Caco-2 (cell line): ENCODE measurements at regions not wholly inside any gene's neighbourhood (a gene's known extent, or its start where the extent isn't known, plus 50 kb on each side); places are given as distances from the start of the nearest gene placed in this dataset.

Experiments
- BruUV-seq: library from RNA; stranded (reverse); fragments of 400-500 nt; replicated peaks from 2 replicates; lab custom pipeline; 2021; lab: Mats Ljungman, UMichigan
- CTCF ChIA-PET: fragments of 300-600 bp; sonication (Branson Sonifier 250); formaldehyde crosslinking; loops from one replicate; lab custom pipeline; 2022; ENCODE audit warnings: antibody characterized with exemption; lab: Charles Lee
- POLR2A ChIA-PET: fragments of 300-600 bp; sonication (Branson Sonifier 250); formaldehyde crosslinking; loops from one replicate; lab custom pipeline; 2022; ENCODE audit warnings: antibody characterized with exemption; lab: Charles Lee
- DNase-seq, 2 experiments: peaks; one replicate each; pipeline versions ENCODE4 v3.0.0 to v3.0.0-alpha.2; 2020 to 2022
- H3K27me3 ChIP-seq: replicated peaks from 2 replicates; pipeline ENCODE4 v1.6.0; 2011; ENCODE audit warnings: low read length; ENCODE audit not compliant: control insufficient read depth, insufficient read depth
- H3K36me3 ChIP-seq: 2 replicates; pipeline ENCODE4 v1.5.1; 2011; ENCODE audit warnings: low read length; ENCODE audit not compliant: control insufficient read depth, insufficient read depth
- H3K4me1 ChIP-seq: fragments of 250-450 bp; sonication (Bioruptor Pico); 2 replicates; pipeline ENCODE4 v1.5.1; 2020; ENCODE audit warnings: mild to moderate bottlenecking
- H3K4me3 ChIP-seq: 2 replicates; pipeline ENCODE4 v1.5.1; 2011; ENCODE audit warnings: low read depth, mild to moderate bottlenecking, control low read depth, low read length
- H3K9me3 ChIP-seq: fragments of 250-450 bp; sonication (Bioruptor Pico); 2 replicates; pipeline ENCODE4 v1.5.1; 2020; ENCODE audit warnings: mild to moderate bottlenecking, moderate library complexity
- H3K27ac Mint-ChIP-seq: one replicate; pipeline ENCODE4 v1.8.0; 2022; ENCODE audit warnings: mixed read lengths; ENCODE audit not compliant: unreplicated experiment
- H3K27me3 Mint-ChIP-seq: one replicate; pipeline ENCODE4 v1.8.0; 2022; ENCODE audit warnings: mixed read lengths; ENCODE audit not compliant: insufficient read depth, unreplicated experiment
- H3K36me3 Mint-ChIP-seq: one replicate; pipeline ENCODE4 v1.8.0; 2022; ENCODE audit warnings: mild to moderate bottlenecking, mixed read lengths; ENCODE audit not compliant: insufficient read depth, unreplicated experiment
- H3K4me1 Mint-ChIP-seq: one replicate; pipeline ENCODE4 v1.8.0; 2022; ENCODE audit warnings: low read depth, mixed read lengths; ENCODE audit not compliant: unreplicated experiment
- H3K4me3 Mint-ChIP-seq: one replicate; pipeline ENCODE4 v1.8.0; 2022; ENCODE audit warnings: mild to moderate bottlenecking, moderate library complexity, mixed read lengths; ENCODE audit not compliant: unreplicated experiment
- H3K9me3 Mint-ChIP-seq: one replicate; pipeline ENCODE4 v1.8.0; 2022; ENCODE audit warnings: mixed read lengths; ENCODE audit not compliant: unreplicated experiment
- CTCF ChIP-seq, 2 experiments: fragments of 200-600 bp in 1 of 2; IDR thresholded peaks; 1 replicate in 1 of 2; 2 replicates in 1 of 2; pipeline versions ENCODE4 v1.5.1 to v1.8.0; 2011 to 2022; ENCODE audit warnings: antibody characterized with exemption in 1 of 2, control low read depth in 1 of 2, inconsistent platforms in 1 of 2, low read depth in 1 of 2, low read length in 1 of 2, mild to moderate bottlenecking in 1 of 2, moderate library complexity in 1 of 2; ENCODE audit not compliant: insufficient read depth in 1 of 2, severe bottlenecking in 1 of 2, unreplicated experiment in 1 of 2
- intact Hi-C: fragments of 100-400 bp; cut with micrococcal nuclease; formaldehyde crosslinking; loops from one replicate; pipeline ENCODE4 v1.10.0; 2022; ENCODE audit not compliant: unreplicated experiment

DNA sequence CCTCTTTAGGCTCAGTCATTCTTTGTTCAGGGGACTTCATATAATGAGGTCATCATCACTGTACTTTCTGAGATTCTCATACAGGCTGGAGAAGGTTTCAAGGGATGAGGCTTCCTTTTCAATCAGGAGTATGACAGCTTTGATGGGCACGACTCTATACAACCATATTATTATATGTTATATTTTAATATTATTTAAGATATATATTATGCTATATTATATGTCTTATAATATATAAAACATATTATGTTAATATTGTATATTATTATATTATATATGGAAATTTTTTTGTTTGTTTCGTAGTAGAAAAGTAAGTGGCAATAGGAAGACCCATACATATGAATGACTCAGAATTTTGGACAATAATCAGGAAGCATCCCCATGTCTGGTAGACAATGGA lies 78.0 kb upstream of the GATA6 start:
- intact Hi-C loops, result no loop called here
- no peak for TF ChIP-seq CTCF (IDR thresholded peaks at IDR 0.05; ENCODE audit: insufficient read depth in 1 of 2, low read depth in 1 of 2, low read length in 1 of 2, severe bottlenecking in 1 of 2, unreplicated experiment in 1 of 2)
- no peaks in the 10 kb centered on the region for H3K27me3 Mint-ChIP-seq
- no peaks in the 10 kb centered on the region for H3K36me3 Mint-ChIP-seq
- Histone ChIP-seq H3K36me3 (no peaks in the 10 kb centered on the region), H3K4me1 (peaks cover 30% of the 10 kb centered on the region), H3K27me3 (no peaks in the 10 kb centered on the region), H3K9me3 (no peaks in the 10 kb centered on the region), H3K4me3 (no peak overlapping the region)
- H3K4me3 Mint-ChIP-seq, result no peak overlapping the region
- no TSS peak for BruUV-seq
- no peak overlapping the region for H3K27ac Mint-ChIP-seq
- H3K4me1 Mint-ChIP-seq, result peaks cover 50% of the 10 kb centered on the region
- no peaks in the 10 kb centered on the region for H3K9me3 Mint-ChIP-seq
- ChIA-PET POLR2A (no interaction called here), CTCF (no interaction called here)
- no peak for DNase-seq

- H3K9me3 ChIP-seq, result no peaks in the 10 kb centered on the region
- Mint-ChIP-seq H3K4me1 (peaks cover 28% of the 10 kb centered on the region), H3K27ac (peak overlapping the region; percentile 39), H3K36me3 (no peaks in the 10 kb centered on the region), H3K27me3 (no peaks in the 10 kb centered on the region), H3K9me3 (no peaks in the 10 kb centered on the region), H3K4me3 (no peak overlapping the region)
- POLR2A ChIA-PET, result interaction anchor here (0.6 kb wide), 1 partner anchor 59 kb away, joined by 3 read pairs; no protein-coding TSS in a partner anchor
- H3K4me3 ChIP-seq, result no peak overlapping the region
- TF ChIP-seq CTCF (IDR thresholded peaks at IDR 0.05; ENCODE audit: insufficient read depth in 1 of 2, low read depth in 1 of 2, low read length in 1 of 2, severe bottlenecking in 1 of 2, unreplicated experiment in 1 of 2), result no peak
- no peaks in the 10 kb centered on the region for H3K36me3 ChIP-seq
- intact Hi-C loops, result no loop called here
- no peak for DNase-seq
- no TSS peak for BruUV-seq
- peaks cover 22% of the 10 kb centered on the region for H3K4me1 ChIP-seq
- no peaks in the 10 kb centered on the region for H3K27me3 ChIP-seq
- CTCF ChIA-PET, result interaction anchor here (0.6 to 0.7 kb wide), 2 partner anchors 14 to 67 kb away, joined by 3 to 6 read pairs; no protein-coding TSS in a partner anchor
Measured at GRCh38 chr18:22093731-22094357, 75.5 kb upstream of the GATA6 start.

GRCh38 chr18:22094358-22094734 lies 75.0 kb upstream of the GATA6 start:
- H3K4me3 Mint-ChIP-seq, result no peak overlapping the region

More at GRCh38 chr18:22094358-22094734, 75.0 kb upstream of the GATA6 start:
- TF ChIP-seq CTCF (IDR thresholded peaks at IDR 0.05; ENCODE audit: insufficient read depth in 1 of 2, low read depth in 1 of 2, low read length in 1 of 2, severe bottlenecking in 1 of 2, unreplicated experiment in 1 of 2), result no peak
- Histone ChIP-seq H3K4me3 (no peak overlapping the region), H3K36me3 (no peaks in the 10 kb centered on the region), H3K27me3 (no peaks in the 10 kb centered on the region), H3K9me3 (no peaks in the 10 kb centered on the region), H3K4me1 (peaks cover 24% of the 10 kb centered on the region)
- no peaks in the 10 kb centered on the region for H3K27me3 Mint-ChIP-seq
- ChIA-PET POLR2A (interaction anchor here (0.6 kb wide), 1 partner anchor 58 kb away, joined by 3 read pairs; no protein-coding TSS in a partner anchor), CTCF (interaction anchor here (0.6 kb wide), 1 partner anchor 68 kb away, joined by 6 read pairs; no protein-coding TSS in a partner anchor)
- no peaks in the 10 kb centered on the region for H3K36me3 Mint-ChIP-seq
- no TSS peak for BruUV-seq
- H3K27ac Mint-ChIP-seq, result no peak overlapping the region
- no peak for DNase-seq
- H3K4me1 Mint-ChIP-seq, result peaks cover 24% of the 10 kb centered on the region
- no peaks in the 10 kb centered on the region for H3K9me3 Mint-ChIP-seq
- intact Hi-C loops, result no loop called here
